Loucy (cell line): ENCODE measurements at regions not wholly inside any gene's neighbourhood (a gene's known extent, or its start where the extent isn't known, plus 50 kb on each side); places are given as distances from the start of the nearest gene placed in this dataset.
"Not testable (repeated sequence)": the region's sequence is repeated elsewhere in the genome, so short reads cannot be mapped to it uniquely, and the experiment has no call there.

ENCODE experiments used
- CTCF ChIP-seq: fragments of 200-600 bp; sonication (generic); conservative IDR thresholded peaks from 2 replicates; pipeline ENCODE4 v1.5.1; 2014; ENCODE audit warnings: mild to moderate bottlenecking, antibody characterized with exemption, low read length
- EZH2phosphoT487 ChIP-seq: fragments of 200-600 bp; IDR thresholded peaks from 2 replicates; pipeline ENCODE4 v1.6.1; 2018; ENCODE audit warnings: antibody characterized with exemption, mild to moderate bottlenecking, moderate library complexity, borderline replicate concordance

GRCh38 chr1:166409253-166410082, 242.7 kb upstream of the FAM78B start:
- TF ChIP-seq CTCF, EZH2phosphoT487: not testable (repeated sequence)
